HL-60 (cell line): ENCODE measurements at regions not wholly inside any gene's neighbourhood (a gene's known extent, or its start where the extent isn't known, plus 50 kb on each side); places are given as distances from the start of the nearest gene placed in this dataset.

Source experiments
- DNase-seq, 2 experiments: peaks; one replicate each; pipeline ENCODE4 v3.0.0-alpha.2; 2010 to 2020; ENCODE audit warnings: low read depth in 1 of 2, low spot score in 1 of 2
- H3K27ac ChIP-seq: fragments of 250-450 bp; sonication (Bioruptor Pico); replicated peaks from 2 replicates; pipeline ENCODE4 v1.5.1; 2020; ENCODE audit warnings: mild to moderate bottlenecking, moderate library complexity
- H3K27me3 ChIP-seq: fragments of 250-450 bp; sonication (Bioruptor Pico); 2 replicates; pipeline ENCODE4 v1.5.1; 2021; ENCODE audit warnings: mild to moderate bottlenecking, moderate library complexity; ENCODE audit not compliant: insufficient read depth, poor library complexity, severe bottlenecking
- H3K4me3 ChIP-seq: replicated peaks from 2 replicates; pipeline ENCODE4 v1.5.1; 2011; ENCODE audit warnings: mild to moderate bottlenecking, control low read depth, low read length; ENCODE audit not compliant: insufficient read depth
- GABPA ChIP-seq: IDR thresholded peaks from 2 replicates; pipeline ENCODE4 v1.6.1; 2012; ENCODE audit warnings: low read depth
- POLR2AphosphoS5 ChIP-seq: IDR thresholded peaks from 2 replicates; pipeline ENCODE4 v1.6.1; 2012; ENCODE audit warnings: low read depth
- SPI1 ChIP-seq: IDR thresholded peaks from 2 replicates; pipeline ENCODE4 v1.6.1; 2012; ENCODE audit warnings: low read depth, mild to moderate bottlenecking, borderline replicate concordance
- TF ChIP-seq, protein P1 (sequence below): IDR thresholded peaks from one replicate; pipeline ENCODE4 v1.5.1; 2011; ENCODE audit warnings: low read length, control low read depth, inconsistent platforms; ENCODE audit not compliant: insufficient read depth
- TF ChIP-seq, protein P2 (sequence below): IDR thresholded peaks from 2 replicates; pipeline ENCODE4 v1.6.1; 2012; ENCODE audit warnings: low read depth; ENCODE audit not compliant: insufficient replicate concordance

DNA sequence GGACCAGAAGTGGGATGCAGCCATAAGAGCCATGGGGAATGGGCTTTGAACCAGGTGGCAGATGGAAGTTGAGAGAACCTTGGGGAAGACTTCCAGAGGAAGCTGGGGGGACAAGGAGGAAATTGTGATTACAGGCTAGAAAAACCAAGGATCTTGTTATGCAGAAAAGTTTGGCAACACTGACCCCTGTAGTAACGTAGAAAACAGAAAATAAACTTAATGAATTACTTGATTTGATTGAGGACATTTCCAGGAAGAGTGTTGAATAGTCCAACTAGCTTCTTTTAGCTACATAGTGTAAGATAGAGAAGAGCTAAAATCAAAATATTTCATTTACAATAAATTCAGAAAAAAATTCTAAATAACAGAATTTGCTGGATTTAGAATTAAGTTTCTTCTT lies 91.9 kb upstream of the GPC1 start:
- no peak overlapping the region for H3K27ac ChIP-seq
- no peak overlapping the region for H3K4me3 ChIP-seq
- DNase-seq, result no peak
- H3K27me3 ChIP-seq, result no peaks in the 10 kb centered on the region
- TF ChIP-seq, protein P1, sequence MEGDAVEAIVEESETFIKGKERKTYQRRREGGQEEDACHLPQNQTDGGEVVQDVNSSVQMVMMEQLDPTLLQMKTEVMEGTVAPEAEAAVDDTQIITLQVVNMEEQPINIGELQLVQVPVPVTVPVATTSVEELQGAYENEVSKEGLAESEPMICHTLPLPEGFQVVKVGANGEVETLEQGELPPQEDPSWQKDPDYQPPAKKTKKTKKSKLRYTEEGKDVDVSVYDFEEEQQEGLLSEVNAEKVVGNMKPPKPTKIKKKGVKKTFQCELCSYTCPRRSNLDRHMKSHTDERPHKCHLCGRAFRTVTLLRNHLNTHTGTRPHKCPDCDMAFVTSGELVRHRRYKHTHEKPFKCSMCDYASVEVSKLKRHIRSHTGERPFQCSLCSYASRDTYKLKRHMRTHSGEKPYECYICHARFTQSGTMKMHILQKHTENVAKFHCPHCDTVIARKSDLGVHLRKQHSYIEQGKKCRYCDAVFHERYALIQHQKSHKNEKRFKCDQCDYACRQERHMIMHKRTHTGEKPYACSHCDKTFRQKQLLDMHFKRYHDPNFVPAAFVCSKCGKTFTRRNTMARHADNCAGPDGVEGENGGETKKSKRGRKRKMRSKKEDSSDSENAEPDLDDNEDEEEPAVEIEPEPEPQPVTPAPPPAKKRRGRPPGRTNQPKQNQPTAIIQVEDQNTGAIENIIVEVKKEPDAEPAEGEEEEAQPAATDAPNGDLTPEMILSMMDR, result no peak
- TF ChIP-seq SPI1 (no peak), POLR2AphosphoS5 (no peak), GABPA (no peak)
- TF ChIP-seq, protein P2, sequence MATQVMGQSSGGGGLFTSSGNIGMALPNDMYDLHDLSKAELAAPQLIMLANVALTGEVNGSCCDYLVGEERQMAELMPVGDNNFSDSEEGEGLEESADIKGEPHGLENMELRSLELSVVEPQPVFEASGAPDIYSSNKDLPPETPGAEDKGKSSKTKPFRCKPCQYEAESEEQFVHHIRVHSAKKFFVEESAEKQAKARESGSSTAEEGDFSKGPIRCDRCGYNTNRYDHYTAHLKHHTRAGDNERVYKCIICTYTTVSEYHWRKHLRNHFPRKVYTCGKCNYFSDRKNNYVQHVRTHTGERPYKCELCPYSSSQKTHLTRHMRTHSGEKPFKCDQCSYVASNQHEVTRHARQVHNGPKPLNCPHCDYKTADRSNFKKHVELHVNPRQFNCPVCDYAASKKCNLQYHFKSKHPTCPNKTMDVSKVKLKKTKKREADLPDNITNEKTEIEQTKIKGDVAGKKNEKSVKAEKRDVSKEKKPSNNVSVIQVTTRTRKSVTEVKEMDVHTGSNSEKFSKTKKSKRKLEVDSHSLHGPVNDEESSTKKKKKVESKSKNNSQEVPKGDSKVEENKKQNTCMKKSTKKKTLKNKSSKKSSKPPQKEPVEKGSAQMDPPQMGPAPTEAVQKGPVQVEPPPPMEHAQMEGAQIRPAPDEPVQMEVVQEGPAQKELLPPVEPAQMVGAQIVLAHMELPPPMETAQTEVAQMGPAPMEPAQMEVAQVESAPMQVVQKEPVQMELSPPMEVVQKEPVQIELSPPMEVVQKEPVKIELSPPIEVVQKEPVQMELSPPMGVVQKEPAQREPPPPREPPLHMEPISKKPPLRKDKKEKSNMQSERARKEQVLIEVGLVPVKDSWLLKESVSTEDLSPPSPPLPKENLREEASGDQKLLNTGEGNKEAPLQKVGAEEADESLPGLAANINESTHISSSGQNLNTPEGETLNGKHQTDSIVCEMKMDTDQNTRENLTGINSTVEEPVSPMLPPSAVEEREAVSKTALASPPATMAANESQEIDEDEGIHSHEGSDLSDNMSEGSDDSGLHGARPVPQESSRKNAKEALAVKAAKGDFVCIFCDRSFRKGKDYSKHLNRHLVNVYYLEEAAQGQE, result no peak

DNA sequence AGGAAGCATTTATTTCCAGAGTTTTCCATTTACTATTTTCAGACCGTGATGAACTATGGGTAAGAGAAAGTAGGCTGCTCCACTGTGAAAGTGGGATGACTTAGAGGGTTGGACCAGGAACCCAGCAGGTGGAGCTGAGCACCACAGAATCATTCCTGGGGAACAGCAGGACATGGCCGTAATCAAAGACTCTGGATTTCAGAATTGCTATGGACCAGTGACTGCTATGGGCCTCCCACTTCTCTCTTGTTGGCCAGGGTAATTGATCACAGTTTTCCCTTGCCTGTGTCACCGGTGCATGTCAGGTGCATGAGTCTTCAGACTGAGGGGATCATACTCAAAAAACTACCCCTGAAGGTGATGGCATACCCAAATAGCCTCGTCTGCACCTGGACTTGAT lies 90.6 kb upstream of the GPC1 start:
- no peak overlapping the region for H3K27ac ChIP-seq
- H3K27me3 ChIP-seq, result no peaks in the 10 kb centered on the region
- no peak for DNase-seq
- TF ChIP-seq SPI1 (no peak), GABPA (no peak)
- H3K4me3 ChIP-seq, result no peak overlapping the region

DNA sequence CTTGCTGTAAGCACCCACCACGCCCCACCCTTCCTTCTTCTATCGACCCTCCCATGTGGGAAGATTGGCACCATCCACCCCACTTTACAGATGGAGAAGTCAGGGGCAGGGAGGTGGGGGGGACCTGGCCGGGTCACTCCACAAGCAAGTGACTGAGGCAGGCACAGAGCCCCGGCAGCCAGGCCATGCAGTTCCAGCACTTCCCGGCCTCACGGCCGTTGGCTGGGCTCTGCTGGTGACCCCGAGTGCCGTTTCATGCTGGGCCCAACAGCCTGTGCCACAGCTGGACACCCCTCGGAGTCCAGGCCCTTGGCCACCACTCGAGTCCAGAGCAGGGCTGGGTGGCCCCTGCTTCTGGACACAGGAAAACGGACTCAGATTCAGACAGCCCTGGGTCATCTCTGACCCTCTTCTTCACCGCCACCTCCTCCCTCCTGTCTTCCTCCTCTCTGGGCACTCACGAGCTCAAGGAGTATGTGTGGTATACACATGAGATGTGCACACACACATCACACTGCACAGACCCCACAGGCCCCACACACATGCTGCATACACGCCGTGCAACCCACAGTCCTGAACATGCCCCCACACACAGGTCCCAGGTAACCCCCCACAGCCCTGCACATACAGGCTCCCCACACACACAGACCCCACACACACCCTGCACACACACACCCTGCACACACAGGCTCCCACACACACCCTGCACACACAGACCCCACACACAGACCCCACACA lies 89.3 kb upstream of the GPC1 start:
- Histone ChIP-seq H3K27ac (no peak overlapping the region), H3K27me3 (no peaks in the 10 kb centered on the region), H3K4me3 (no peak overlapping the region)
- TF ChIP-seq SPI1 (no peak), POLR2AphosphoS5 (no peak), GABPA (no peak)
- TF ChIP-seq, protein P2, result no peak
- TF ChIP-seq, protein P1, result no peak
- DNase-seq, result no peak

DNA sequence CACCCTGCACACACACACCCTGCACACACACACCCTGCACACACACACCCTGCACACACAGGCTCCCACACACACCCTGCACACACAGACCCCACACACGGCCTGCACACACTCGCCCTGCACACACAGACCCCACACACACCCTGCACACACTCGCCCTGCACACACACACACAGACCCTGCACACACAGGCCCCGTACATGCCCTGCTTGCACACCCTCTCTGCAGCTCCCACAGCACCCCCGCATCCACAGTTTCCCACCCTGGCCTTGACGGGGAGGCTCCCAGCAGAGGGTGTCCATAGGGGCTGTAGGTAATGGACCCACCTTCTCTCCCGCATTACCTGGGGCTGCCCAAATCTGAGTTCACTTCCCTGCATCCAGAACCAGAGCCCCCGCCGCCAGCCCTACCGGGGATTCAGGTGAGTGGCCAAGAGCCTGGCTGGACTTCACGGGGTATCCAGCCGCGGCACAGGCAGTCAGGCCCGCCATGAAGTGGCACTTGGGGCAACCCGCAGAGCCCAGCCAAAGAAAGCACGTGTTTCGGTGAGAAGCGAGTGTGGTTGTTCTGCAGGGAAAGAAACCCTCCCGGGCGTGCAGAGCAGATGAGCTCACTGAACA lies 88.6 kb upstream of the GPC1 start:
- no peak overlapping the region for H3K4me3 ChIP-seq
- no peak for DNase-seq
- no peak overlapping the region for H3K27ac ChIP-seq
- no peaks in the 10 kb centered on the region for H3K27me3 ChIP-seq
- TF ChIP-seq, protein P2, result no peak
- TF ChIP-seq, protein P1, result no peak
- no peak for TF ChIP-seq SPI1
- TF ChIP-seq POLR2AphosphoS5, result no peak
- no peak for TF ChIP-seq GABPA
